ENCODE measurements at regions not wholly inside any gene's neighbourhood (a gene's known extent, or its start where the extent isn't known, plus 50 kb on each side); places are given as distances from the start of the nearest gene placed in this dataset.

- H3K4me1 Mint-ChIP-seq = no peaks in the 10 kb centered on the region
These were observed 408.8 kb downstream of the YTHDC2 start for GRCh38 chr5:113922343-113922742.

GRCh38 chr5:113935453-113935852 lies 422.0 kb downstream of the YTHDC2 start:
- H3K27me3 Mint-ChIP-seq = no peaks in the 10 kb centered on the region
- DNase-seq (no peak), ATAC-seq (no peak)
- POLR2A ChIA-PET = no interaction called here
- H3K4me3 Mint-ChIP-seq = no peak overlapping the region
- no peak overlapping the region for H3K27ac Mint-ChIP-seq
- no peaks in the 10 kb centered on the region for H3K4me1 Mint-ChIP-seq
- peaks cover 3% of the 10 kb centered on the region for H3K9me3 Mint-ChIP-seq (ENCODE audit: low read depth)
- intact Hi-C loops (cut with DNase I, micrococcal nuclease) = no loop called here
- CTCF ChIA-PET = no interaction called here
- H3K36me3 Mint-ChIP-seq (ENCODE audit: low read depth) = no peaks in the 10 kb centered on the region

More at GRCh38 chr5:113922343-113922742, 408.8 kb downstream of the YTHDC2 start:
- no peaks in the 10 kb centered on the region for H3K27me3 Mint-ChIP-seq
- ChIA-PET CTCF (no interaction called here), POLR2A (no interaction called here)
- no peak for DNase-seq
- H3K27ac Mint-ChIP-seq = no peak overlapping the region
- peaks cover 1% of the 10 kb centered on the region for H3K9me3 Mint-ChIP-seq (ENCODE audit: low read depth)
- intact Hi-C loops (cut with DNase I, micrococcal nuclease) = no loop called here
- no peak for ATAC-seq
- H3K36me3 Mint-ChIP-seq (ENCODE audit: low read depth) = no peaks in the 10 kb centered on the region
- H3K4me3 Mint-ChIP-seq = no peak overlapping the region

GRCh38 chr5:113937301-113937700 lies 423.8 kb downstream of the YTHDC2 start:
- CTCF ChIA-PET = no interaction called here
- DNase-seq (no peak), ATAC-seq (no peak)
- H3K9me3 Mint-ChIP-seq (ENCODE audit: low read depth) = no peaks in the 10 kb centered on the region
- no peaks in the 10 kb centered on the region for H3K36me3 Mint-ChIP-seq (ENCODE audit: low read depth)
- H3K4me1 Mint-ChIP-seq = no peaks in the 10 kb centered on the region
- POLR2A ChIA-PET = no interaction called here
- H3K4me3 Mint-ChIP-seq = no peak overlapping the region
- intact Hi-C loops (cut with DNase I, micrococcal nuclease) = no loop called here
- H3K27ac Mint-ChIP-seq = no peak overlapping the region
- no peaks in the 10 kb centered on the region for H3K27me3 Mint-ChIP-seq

GRCh38 chr5:113939988-113940387 lies 421.9 kb upstream of the KCNN2 start:
- no peaks in the 10 kb centered on the region for H3K4me1 Mint-ChIP-seq
- no peak overlapping the region for H3K27ac Mint-ChIP-seq
- no peak for DNase-seq
- H3K27me3 Mint-ChIP-seq = no peaks in the 10 kb centered on the region
- ATAC-seq = no peak
- CTCF ChIA-PET = no interaction called here
- POLR2A ChIA-PET = no interaction called here
- intact Hi-C loops (cut with DNase I, micrococcal nuclease) = no loop called here
- H3K4me3 Mint-ChIP-seq = no peak overlapping the region
- no peaks in the 10 kb centered on the region for H3K36me3 Mint-ChIP-seq (ENCODE audit: low read depth)
- peaks cover 2% of the 10 kb centered on the region for H3K9me3 Mint-ChIP-seq (ENCODE audit: low read depth)

GRCh38 chr5:113950186-113950585 lies 411.7 kb upstream of the KCNN2 start:
- ChIA-PET POLR2A (no interaction called here), CTCF (no interaction called here)
- peaks cover 6% of the 10 kb centered on the region for H3K9me3 Mint-ChIP-seq (ENCODE audit: low read depth)
- DNase-seq (no peak), ATAC-seq (no peak)
- H3K4me3 Mint-ChIP-seq = no peak overlapping the region
- intact Hi-C loops (cut with DNase I, micrococcal nuclease) = no loop called here
- H3K4me1 Mint-ChIP-seq = no peaks in the 10 kb centered on the region
- H3K27me3 Mint-ChIP-seq = no peaks in the 10 kb centered on the region
- no peaks in the 10 kb centered on the region for H3K36me3 Mint-ChIP-seq (ENCODE audit: low read depth)
- H3K27ac Mint-ChIP-seq = no peak overlapping the region

GRCh38 chr5:113965225-113965624 lies 396.6 kb upstream of the KCNN2 start:
- H3K27me3 Mint-ChIP-seq = no peaks in the 10 kb centered on the region
- DNase-seq = no peak
- H3K9me3 Mint-ChIP-seq (ENCODE audit: low read depth) = peaks cover 11% of the 10 kb centered on the region
- no peak for ATAC-seq
- H3K4me3 Mint-ChIP-seq = no peak overlapping the region
- H3K27ac Mint-ChIP-seq = no peak overlapping the region
- ChIA-PET POLR2A (no interaction called here), CTCF (interaction anchor here (1.1 kb wide), 1 partner anchor 69 kb away, joined by 4 read pairs; no protein-coding TSS in a partner anchor)
- intact Hi-C loops (cut with DNase I, micrococcal nuclease) = no loop called here
- no peaks in the 10 kb centered on the region for H3K4me1 Mint-ChIP-seq
- H3K36me3 Mint-ChIP-seq (ENCODE audit: low read depth) = no peaks in the 10 kb centered on the region

- H3K27me3 Mint-ChIP-seq = no peaks in the 10 kb centered on the region
- no peak overlapping the region for H3K4me3 Mint-ChIP-seq
- H3K36me3 Mint-ChIP-seq (ENCODE audit: low read depth) = no peaks in the 10 kb centered on the region
- ChIA-PET POLR2A (no interaction called here), CTCF (interaction anchor here (0.6 kb wide), 1 partner anchor 581 kb away, joined by 3 read pairs; no protein-coding TSS in a partner anchor)
- H3K4me1 Mint-ChIP-seq = no peaks in the 10 kb centered on the region
- H3K9me3 Mint-ChIP-seq (ENCODE audit: low read depth) = peaks cover under 1% of the 10 kb centered on the region
- no peak overlapping the region for H3K27ac Mint-ChIP-seq
- ATAC-seq (no peak), DNase-seq (no peak)
- intact Hi-C loops (cut with DNase I, micrococcal nuclease) = no loop called here
These were observed 392.0 kb upstream of the KCNN2 start for GRCh38 chr5:113969901-113970300.

GRCh38 chr5:113971454-113971853 lies 390.4 kb upstream of the KCNN2 start:
- ATAC-seq (no peak), DNase-seq (no peak)
- no peak overlapping the region for H3K4me3 Mint-ChIP-seq
- intact Hi-C loops (cut with DNase I, micrococcal nuclease) = no loop called here
- POLR2A ChIA-PET = no interaction called here
- no peaks in the 10 kb centered on the region for H3K27me3 Mint-ChIP-seq
- no peaks in the 10 kb centered on the region for H3K36me3 Mint-ChIP-seq (ENCODE audit: low read depth)
- H3K27ac Mint-ChIP-seq = no peak overlapping the region
- H3K4me1 Mint-ChIP-seq = no peaks in the 10 kb centered on the region
- no peaks in the 10 kb centered on the region for H3K9me3 Mint-ChIP-seq (ENCODE audit: low read depth)
- CTCF ChIA-PET = no interaction called here

DNA sequence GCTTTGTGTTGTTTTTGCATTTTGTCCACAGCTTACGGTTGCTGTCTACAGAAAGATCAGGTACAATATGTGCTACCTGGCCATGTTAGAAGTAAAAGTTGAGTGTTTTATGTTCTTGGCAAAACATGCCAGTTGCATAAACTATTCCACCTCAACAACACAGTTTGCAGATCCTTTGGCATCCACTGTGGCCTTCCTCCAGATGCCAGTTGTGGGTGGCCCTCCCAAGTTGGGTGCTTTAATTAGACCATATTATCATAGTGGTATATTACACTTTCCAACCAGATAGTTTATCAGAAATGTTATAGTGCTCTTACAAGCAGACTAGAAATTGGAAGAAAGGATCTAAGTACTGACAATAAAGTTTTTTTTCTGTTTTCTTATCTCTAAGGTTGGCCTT lies 386.9 kb upstream of the KCNN2 start:
- ChIA-PET CTCF (no interaction called here), POLR2A (no interaction called here)
- Mint-ChIP-seq H3K27ac (no peak overlapping the region), H3K4me3 (no peak overlapping the region), H3K27me3 (no peaks in the 10 kb centered on the region), H3K36me3 (ENCODE audit: low read depth) (no peaks in the 10 kb centered on the region), H3K9me3 (ENCODE audit: low read depth) (peaks cover 3% of the 10 kb centered on the region), H3K4me1 (no peaks in the 10 kb centered on the region)
- intact Hi-C loops (cut with DNase I, micrococcal nuclease) = no loop called here
- DNase-seq = no peak
- ATAC-seq = no peak

- Mint-ChIP-seq H3K27me3 (no peaks in the 10 kb centered on the region), H3K4me3 (no peak overlapping the region), H3K36me3 (ENCODE audit: low read depth) (no peaks in the 10 kb centered on the region), H3K27ac (no peak overlapping the region), H3K9me3 (ENCODE audit: low read depth) (peaks cover 1% of the 10 kb centered on the region), H3K4me1 (no peaks in the 10 kb centered on the region)
- ATAC-seq (no peak), DNase-seq (no peak)
- intact Hi-C loops (cut with DNase I, micrococcal nuclease) = loop anchor here in 1 of 2 experiments (5.0 kb wide), 1 partner anchor 447 kb away; no protein-coding TSS in a partner anchor
- CTCF ChIA-PET = no interaction called here
- POLR2A ChIA-PET = no interaction called here
These were observed 376.9 kb upstream of the KCNN2 start for GRCh38 chr5:113984928-113985327.

- Mint-ChIP-seq H3K27me3 (no peaks in the 10 kb centered on the region), H3K9me3 (ENCODE audit: low read depth) (peaks cover 1% of the 10 kb centered on the region), H3K36me3 (ENCODE audit: low read depth) (no peaks in the 10 kb centered on the region), H3K4me3 (no peak overlapping the region), H3K27ac (no peak overlapping the region), H3K4me1 (no peaks in the 10 kb centered on the region)
- ChIA-PET POLR2A (no interaction called here), CTCF (no interaction called here)
- intact Hi-C loops (cut with DNase I, micrococcal nuclease) = loop anchor here in 1 of 2 experiments (5.0 kb wide), 1 partner anchor 447 kb away; no protein-coding TSS in a partner anchor
- no peak for DNase-seq
- ATAC-seq = no peak
These were observed 376.4 kb upstream of the KCNN2 start for GRCh38 chr5:113985505-113985904.

- Mint-ChIP-seq H3K4me3 (no peak overlapping the region), H3K27me3 (no peaks in the 10 kb centered on the region)
- DNase-seq = no peak
These were observed 372.5 kb upstream of the KCNN2 start for GRCh38 chr5:113989278-113989912.

More at GRCh38 chr5:113989278-113989912, 372.5 kb upstream of the KCNN2 start:
- ChIA-PET POLR2A (no interaction called here), CTCF (interaction anchor here (0.6 kb wide), 1 partner anchor 959 kb away, joined by 3 read pairs; no protein-coding TSS in a partner anchor)
- Mint-ChIP-seq H3K9me3 (ENCODE audit: low read depth) (peaks cover 1% of the 10 kb centered on the region), H3K4me1 (no peaks in the 10 kb centered on the region), H3K27ac (no peak overlapping the region), H3K36me3 (ENCODE audit: low read depth) (no peaks in the 10 kb centered on the region)
- no peak for ATAC-seq
- intact Hi-C loops (cut with DNase I, micrococcal nuclease) = loop anchor here in 1 of 2 experiments (5.0 kb wide), 1 partner anchor 443 kb away; no protein-coding TSS in a partner anchor
